Neural progenitor cell (in vitro differentiated cells): ENCODE measurements at regions not wholly inside any gene's neighbourhood (a gene's known extent, or its start where the extent isn't known, plus 50 kb on each side); places are given as distances from the start of the nearest gene placed in this dataset.

Experiments
- DNase-seq: peaks from one replicate; pipeline ENCODE4 v3.0.0-alpha.2; 2016; ENCODE audit warnings: low spot score
- H2AFZ ChIP-seq: fragments of 200-600 bp; sonication (generic); replicated peaks from 2 replicates; pipeline ENCODE4 v1.6.1; 2016; ENCODE audit warnings: antibody characterized with exemption
- H3F3A ChIP-seq: fragments of 200-600 bp; sonication (generic); 2 replicates; pipeline ENCODE4 v1.6.1; 2016; ENCODE audit warnings: antibody characterized with exemption, low read depth
- H3K27ac ChIP-seq: fragments of 200-600 bp; sonication (generic); 2 replicates; pipeline ENCODE4 v1.5.1; 2016; ENCODE audit warnings: mild to moderate bottlenecking
- H3K27me3 ChIP-seq: fragments of 200-600 bp; sonication (generic); 2 replicates; pipeline ENCODE4 v1.6.1; 2016; ENCODE audit warnings: mild to moderate bottlenecking, moderate library complexity
- H3K36me3 ChIP-seq: fragments of 200-600 bp; sonication (generic); 2 replicates; pipeline ENCODE4 v1.5.1; 2016
- H3K4me1 ChIP-seq: fragments of 200-600 bp; sonication (generic); 2 replicates; pipeline ENCODE4 v1.6.1; 2016; ENCODE audit warnings: mixed run types
- H3K4me2 ChIP-seq: fragments of 200-600 bp; sonication (generic); 2 replicates; pipeline ENCODE4 v1.6.1; 2016
- H3K4me3 ChIP-seq: fragments of 200-600 bp; sonication (generic); 2 replicates; pipeline ENCODE4 v1.5.1; 2016
- H3K79me2 ChIP-seq: fragments of 200-600 bp; sonication (generic); 2 replicates; pipeline ENCODE4 v1.6.1; 2016; ENCODE audit warnings: low read depth
- H3K9ac ChIP-seq: fragments of 200-600 bp; sonication (generic); 2 replicates; pipeline ENCODE4 v1.6.1; 2016
- H3K9me3 ChIP-seq: fragments of 200-600 bp; sonication (generic); 2 replicates; pipeline ENCODE4 v1.5.1; 2016; ENCODE audit warnings: low read depth
- H4K20me1 ChIP-seq: fragments of 200-600 bp; sonication (generic); 2 replicates; pipeline ENCODE4 v1.6.1; 2016; ENCODE audit warnings: low read depth
- H3K27ac Mint-ChIP-seq: 3 replicates; pipeline ENCODE4 v1.8.0; 2021; ENCODE audit warnings: mixed read lengths
- H3K27me3 Mint-ChIP-seq: 2 replicates; pipeline ENCODE4 v1.8.0; 2022; ENCODE audit warnings: low read depth, mild to moderate bottlenecking, inconsistent platforms, moderate library complexity, mixed read lengths; ENCODE audit not compliant: insufficient read depth
- H3K36me3 Mint-ChIP-seq: 3 replicates; pipeline ENCODE4 v1.8.0; 2021; ENCODE audit warnings: mixed read lengths
- H3K4me1 Mint-ChIP-seq: 3 replicates; pipeline ENCODE4 v1.8.0; 2021; ENCODE audit warnings: mixed read lengths
- H3K4me3 Mint-ChIP-seq: 3 replicates; pipeline ENCODE4 v1.8.0; 2021; ENCODE audit warnings: mild to moderate bottlenecking, moderate library complexity, mixed read lengths
- H3K9me3 Mint-ChIP-seq: 3 replicates; pipeline ENCODE4 v1.8.0; 2020; ENCODE audit warnings: mixed read lengths
- CTCF ChIP-seq: fragments of 200-600 bp; sonication (generic); IDR thresholded peaks from 2 replicates; pipeline ENCODE4 v1.5.1; 2017; ENCODE audit warnings: antibody characterized with exemption, mild to moderate bottlenecking
- EZH2 ChIP-seq: fragments of 200-600 bp; sonication (generic); IDR thresholded peaks from 2 replicates; pipeline ENCODE4 v1.6.1; 2017; ENCODE audit warnings: antibody characterized with exemption, mild to moderate bottlenecking, moderate library complexity
- EZH2phosphoT487 ChIP-seq: fragments of 200-600 bp; sonication (generic); IDR thresholded peaks from 2 replicates; pipeline ENCODE4 v1.6.1; 2017; ENCODE audit warnings: antibody characterized with exemption

GRCh38 chr2:222105046-222105445 is 193.8 kb downstream of the PAX3 start:
- H3K4me3 Mint-ChIP-seq: no peak overlapping the region

GRCh38 chr2:222102575-222103349 is 196.0 kb downstream of the PAX3 start:
- H3K36me3 Mint-ChIP-seq: no peaks in the 10 kb centered on the region
- Histone ChIP-seq H3K4me1 (peaks cover 37% of the 10 kb centered on the region), H3K36me3 (no peaks in the 10 kb centered on the region), H3K79me2 (no peaks in the 10 kb centered on the region), H3K27ac (no peak overlapping the region), H3K9ac (no peak overlapping the region), H3K4me2 (peak overlapping the region; percentile 20), H3K27me3 (no peaks in the 10 kb centered on the region), H2AFZ (peak overlapping the region; percentile 35), H4K20me1 (no peaks in the 10 kb centered on the region), H3K4me3 (no peak overlapping the region), H3F3A (peaks cover 11% of the 10 kb centered on the region), H3K9me3 (no peaks in the 10 kb centered on the region)
- H3K4me3 Mint-ChIP-seq: no peak overlapping the region
- peaks cover 8% of the 10 kb centered on the region for H3K27me3 Mint-ChIP-seq
- DNase-seq: peak; percentile 10
- no peaks in the 10 kb centered on the region for H3K9me3 Mint-ChIP-seq
- H3K27ac Mint-ChIP-seq: no peak overlapping the region
- no peak for TF ChIP-seq EZH2phosphoT487
- no peak for TF ChIP-seq CTCF
- TF ChIP-seq EZH2: no peak
- peaks cover 42% of the 10 kb centered on the region for H3K4me1 Mint-ChIP-seq

More at GRCh38 chr2:222105046-222105445, 193.8 kb downstream of the PAX3 start:
- no peak for DNase-seq
- Histone ChIP-seq H3K36me3 (no peaks in the 10 kb centered on the region), H4K20me1 (no peaks in the 10 kb centered on the region), H3K79me2 (no peaks in the 10 kb centered on the region), H3F3A (peaks cover 11% of the 10 kb centered on the region), H3K9ac (no peak overlapping the region), H3K27ac (no peak overlapping the region), H3K4me2 (peak overlapping the region; percentile 2), H2AFZ (no peak overlapping the region), H3K4me1 (peaks cover 37% of the 10 kb centered on the region), H3K27me3 (no peaks in the 10 kb centered on the region), H3K9me3 (no peaks in the 10 kb centered on the region), H3K4me3 (no peak overlapping the region)
- TF ChIP-seq EZH2phosphoT487 (no peak), CTCF (no peak), EZH2 (no peak)
- peaks cover 7% of the 10 kb centered on the region for H3K27me3 Mint-ChIP-seq
- H3K4me1 Mint-ChIP-seq: peaks cover 35% of the 10 kb centered on the region
- no peaks in the 10 kb centered on the region for H3K36me3 Mint-ChIP-seq
- H3K27ac Mint-ChIP-seq: no peak overlapping the region
- H3K9me3 Mint-ChIP-seq: no peaks in the 10 kb centered on the region

GRCh38 chr2:222100704-222101699 is 197.8 kb downstream of the PAX3 start:
- no peak overlapping the region for H2AFZ ChIP-seq
- Mint-ChIP-seq H3K27ac (no peak overlapping the region), H3K4me3 (no peak overlapping the region), H3K9me3 (no peaks in the 10 kb centered on the region), H3K4me1 (peaks cover 43% of the 10 kb centered on the region), H3K27me3 (peaks cover 10% of the 10 kb centered on the region), H3K36me3 (no peaks in the 10 kb centered on the region)
- H3K9ac ChIP-seq: no peak overlapping the region
- H3K36me3 ChIP-seq: no peaks in the 10 kb centered on the region
- no peaks in the 10 kb centered on the region for H4K20me1 ChIP-seq
- H3K27me3 ChIP-seq: no peaks in the 10 kb centered on the region
- H3K9me3 ChIP-seq: no peaks in the 10 kb centered on the region
- no peak overlapping the region for H3K4me3 ChIP-seq
- H3K79me2 ChIP-seq: no peaks in the 10 kb centered on the region
- no peak for DNase-seq
- no peak overlapping the region for H3K4me2 ChIP-seq
- H3F3A ChIP-seq: peaks cover 11% of the 10 kb centered on the region
- no peak overlapping the region for H3K27ac ChIP-seq
- H3K4me1 ChIP-seq: peaks cover 37% of the 10 kb centered on the region
- TF ChIP-seq EZH2phosphoT487 (no peak), CTCF (no peak), EZH2 (no peak)
